HG03135 (cell line): ENCODE measurements at regions not wholly inside any gene's neighbourhood (a gene's known extent, or its start where the extent isn't known, plus 50 kb on each side); places are given as distances from the start of the nearest gene placed in this dataset.

ENCODE experiments used
- ATAC-seq: cut with Tn5 transposase; IDR thresholded peaks from one replicate; pipeline ENCODE4 v1.9.1; 2021; ENCODE audit warnings: mild to moderate bottlenecking, moderate library complexity; ENCODE audit not compliant: unreplicated experiment

- no peak for ATAC-seq
Measured at GRCh38 chr3:150074697-150075416, 104.2 kb upstream of the PFN2 start.

GRCh38 chr3:150074277-150074676 lies 103.6 kb upstream of the PFN2 start:
- no peak for ATAC-seq

GRCh38 chr3:150073513-150073912 lies 102.8 kb upstream of the PFN2 start:
- no peak for ATAC-seq

GRCh38 chr3:150073031-150073430 lies 102.3 kb upstream of the PFN2 start:
- ATAC-seq = no peak

- ATAC-seq = no peak
Measured at GRCh38 chr3:150072576-150072975, 101.9 kb upstream of the PFN2 start.

GRCh38 chr3:150070271-150070670 lies 99.6 kb upstream of the PFN2 start:
- ATAC-seq = no peak

- ATAC-seq = no peak
Measured at GRCh38 chr3:150069633-150070032, 98.9 kb upstream of the PFN2 start.

GRCh38 chr3:150069154-150069527 lies 98.4 kb upstream of the PFN2 start:
- no peak for ATAC-seq

GRCh38 chr3:150068440-150069153 lies 97.9 kb upstream of the PFN2 start:
- no peak for ATAC-seq

GRCh38 chr3:150067561-150067960 lies 96.9 kb upstream of the PFN2 start:
- ATAC-seq = no peak

- no peak for ATAC-seq
Measured at GRCh38 chr3:150064971-150065370, 94.3 kb upstream of the PFN2 start.

GRCh38 chr3:150063237-150063636 lies 92.5 kb upstream of the PFN2 start:
- no peak for ATAC-seq

- ATAC-seq = no peak
Measured at GRCh38 chr3:150062492-150062891, 91.8 kb upstream of the PFN2 start.

GRCh38 chr3:150061288-150062024 lies 90.8 kb upstream of the PFN2 start:
- ATAC-seq = no peak

- ATAC-seq = no peak
Measured at GRCh38 chr3:150059729-150060128, 89.0 kb upstream of the PFN2 start.

- ATAC-seq = no peak
Measured at GRCh38 chr3:150059241-150059640, 88.5 kb upstream of the PFN2 start.

- no peak for ATAC-seq
Measured at GRCh38 chr3:150057227-150057626, 86.5 kb upstream of the PFN2 start.

- ATAC-seq = no peak
Measured at GRCh38 chr3:150055332-150055731, 84.6 kb upstream of the PFN2 start.

- no peak for ATAC-seq
Measured at GRCh38 chr3:150054635-150055034, 83.9 kb upstream of the PFN2 start.

GRCh38 chr3:150050510-150050909 lies 79.8 kb upstream of the PFN2 start:
- ATAC-seq = no peak

- ATAC-seq = no peak
Measured at GRCh38 chr3:150049317-150049716, 78.6 kb upstream of the PFN2 start.

GRCh38 chr3:150041877-150042276 lies 71.2 kb upstream of the PFN2 start:
- ATAC-seq = no peak
